SH-SY5Y (cell line): ENCODE measurements at regions not wholly inside any gene's neighbourhood (a gene's known extent, or its start where the extent isn't known, plus 50 kb on each side); places are given as distances from the start of the nearest gene placed in this dataset.
A peak's percentile ranks its signal among the peaks of the same experiment; 100 is the strongest.

Source experiments
- GATA2 ChIP-seq: IDR thresholded peaks from 2 replicates; pipeline ENCODE4 v1.6.1; 2011; ENCODE audit warnings: mild to moderate bottlenecking, low read depth, low read length
- GATA3 ChIP-seq: IDR thresholded peaks from 2 replicates; pipeline ENCODE4 v1.6.1; 2011; ENCODE audit warnings: low read depth, mild to moderate bottlenecking, low read length, moderate library complexity

- no peak for TF ChIP-seq GATA2
- no peak for TF ChIP-seq GATA3
Measured at GRCh38 chr1:221858818-221859611, 117.1 kb upstream of the DUSP10 start.

DNA sequence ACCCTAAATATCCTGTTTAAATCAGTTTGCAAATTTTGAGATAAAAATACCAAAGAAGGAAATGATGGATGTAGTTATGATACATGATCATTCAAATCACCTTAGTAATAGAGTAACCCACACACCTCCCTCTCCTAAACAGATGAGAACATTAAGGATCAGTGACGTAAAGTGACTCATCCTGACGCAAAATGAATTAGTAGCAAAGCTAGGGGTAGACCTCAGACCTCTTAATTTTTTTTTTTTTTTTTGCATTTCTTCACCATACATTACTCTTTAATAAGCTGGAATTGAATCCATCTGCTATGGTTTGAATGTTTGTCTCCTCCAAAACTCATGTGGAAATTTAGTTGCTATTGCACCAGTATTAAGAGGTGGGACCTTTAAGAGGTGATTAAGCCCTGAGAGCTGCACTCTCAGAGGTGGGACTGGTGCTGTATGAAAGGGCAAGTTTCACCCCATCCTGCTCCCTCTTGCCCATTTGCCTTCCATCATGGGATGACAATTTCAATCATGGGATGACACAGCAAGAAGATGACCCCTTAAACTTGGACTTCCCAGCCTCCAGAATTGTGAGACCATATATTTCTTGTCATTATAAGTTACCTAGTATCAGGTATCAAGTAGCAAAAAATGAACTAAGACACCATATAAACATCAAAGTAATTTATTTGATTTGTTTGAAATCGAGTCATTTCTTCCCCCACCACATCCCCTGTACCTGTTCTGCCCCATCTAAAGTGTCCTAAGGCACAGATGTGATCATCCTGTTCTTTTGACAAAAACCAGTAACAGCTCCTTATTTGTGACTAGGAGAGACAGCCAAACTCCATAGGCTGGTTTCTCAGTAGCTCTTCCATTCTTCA, 114.6 kb upstream of the DUSP10 start:
- TF ChIP-seq GATA3 (no peak), GATA2 (no peak)

GRCh38 chr1:221855156-221855555, 113.3 kb upstream of the DUSP10 start:
- no peak for TF ChIP-seq GATA2
- no peak for TF ChIP-seq GATA3

GRCh38 chr1:221851336-221851735, 109.4 kb upstream of the DUSP10 start:
- TF ChIP-seq GATA2, result no peak
- TF ChIP-seq GATA3, result no peak

- TF ChIP-seq GATA3, result 0 out of 2 replicates have a peak, but pooled peaks have one; percentile 24
- peak; percentile 38; the same call in 1 of the 2 replicates for TF ChIP-seq GATA2
Measured at GRCh38 chr1:221850470-221851187, 108.7 kb upstream of the DUSP10 start.

GRCh38 chr1:221849897-221850296, 108.0 kb upstream of the DUSP10 start:
- no peak for TF ChIP-seq GATA2
- TF ChIP-seq GATA3, result no peak

DNA sequence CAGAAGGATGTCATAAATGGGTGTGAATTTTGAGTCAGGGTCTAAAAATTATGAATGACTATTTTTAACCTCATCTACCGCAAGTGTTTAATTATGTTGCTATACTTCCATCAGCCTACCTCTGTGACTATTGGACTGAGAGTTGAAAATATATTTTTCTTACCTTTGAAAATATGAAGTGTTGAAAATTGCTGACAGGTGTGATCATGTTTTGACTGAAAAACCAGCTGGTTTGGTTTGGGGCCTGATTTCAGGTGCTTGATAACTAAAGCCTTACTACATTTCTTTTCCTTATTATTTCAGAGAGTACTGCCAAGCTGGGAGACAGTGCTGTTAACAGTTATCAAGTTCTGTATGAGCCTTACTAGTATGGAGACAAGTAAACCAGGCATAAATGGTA, 107.2 kb upstream of the DUSP10 start:
- TF ChIP-seq GATA2 (no peak), GATA3 (no peak)

GRCh38 chr1:221847676-221848075, 105.8 kb upstream of the DUSP10 start:
- TF ChIP-seq GATA3 (no peak), GATA2 (no peak)

DNA sequence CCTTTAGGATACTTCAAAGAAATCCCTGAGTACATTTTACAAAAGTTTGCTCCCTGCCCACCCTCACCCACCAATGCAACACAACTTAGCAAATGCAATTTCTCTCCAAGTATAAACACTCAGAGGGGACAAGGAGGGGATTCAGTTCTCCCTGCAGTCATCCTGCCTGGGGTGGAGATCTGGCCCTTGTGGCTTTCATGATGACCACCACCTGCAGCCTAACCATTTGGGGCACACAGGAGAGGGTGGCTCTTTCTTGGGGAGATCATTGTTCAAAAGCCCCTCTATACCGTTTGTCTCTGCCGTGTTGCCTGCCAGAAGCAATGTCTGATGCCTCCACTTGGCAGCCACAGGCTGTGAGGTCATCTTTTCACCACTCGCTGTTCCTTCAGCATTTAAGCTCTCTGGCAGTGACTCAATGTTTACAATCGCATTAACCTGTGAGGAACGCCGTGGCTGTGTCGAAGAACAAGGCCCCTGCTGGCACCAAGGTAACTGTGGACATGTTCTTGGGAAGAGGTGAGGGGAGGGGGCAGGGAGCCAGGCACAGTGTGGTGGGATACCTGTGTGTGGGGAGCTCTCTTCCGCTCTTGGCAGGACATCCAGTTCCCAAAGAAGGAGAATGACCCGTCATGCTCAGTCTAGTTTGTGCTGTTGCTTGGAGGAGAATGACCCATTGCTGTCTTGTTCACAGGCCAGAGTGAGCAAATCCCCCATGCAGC, 103.9 kb upstream of the DUSP10 start:
- no peak for TF ChIP-seq GATA2
- TF ChIP-seq GATA3, result no peak

GRCh38 chr1:221841983-221842335, 100.1 kb upstream of the DUSP10 start:
- TF ChIP-seq GATA3 (no peak), GATA2 (no peak)

DNA sequence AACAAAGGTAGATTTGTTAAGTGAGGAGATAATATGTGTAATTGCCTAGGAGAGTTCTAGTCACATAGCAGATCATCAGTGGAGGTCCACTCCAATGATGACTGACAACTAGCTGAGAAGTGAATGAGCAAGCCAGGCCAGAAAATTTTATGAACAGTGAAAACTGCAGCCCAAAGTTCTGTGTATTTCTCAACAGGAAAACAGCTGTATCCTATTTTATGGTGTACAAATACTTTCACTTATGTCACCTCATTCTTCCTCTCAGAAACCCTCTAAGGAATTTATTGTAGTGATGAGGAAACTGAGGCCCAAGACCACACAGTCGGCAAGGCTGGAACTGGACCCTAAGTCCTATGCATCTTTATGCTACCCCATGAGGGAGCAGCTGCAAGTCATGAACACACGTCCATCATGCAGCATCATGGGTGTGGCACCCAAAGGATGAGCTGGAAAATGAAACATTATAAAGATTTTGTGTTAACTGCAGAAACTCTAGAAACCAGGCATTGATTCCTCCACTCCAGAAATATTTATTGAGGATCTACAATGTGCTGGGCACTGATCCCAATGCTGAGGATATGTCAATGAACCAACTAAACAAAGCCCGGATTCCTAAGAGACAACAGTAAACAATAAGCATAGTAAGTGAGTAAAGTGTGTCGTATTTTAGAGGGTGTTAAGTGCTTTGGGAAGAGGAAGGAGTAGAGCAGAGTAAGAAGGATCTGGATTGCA, 99.5 kb upstream of the DUSP10 start:
- TF ChIP-seq GATA3 (no peak), GATA2 (no peak)

GRCh38 chr1:221840511-221841243, 98.8 kb upstream of the DUSP10 start:
- TF ChIP-seq GATA3 (no peak), GATA2 (no peak)

- TF ChIP-seq GATA2 (no peak), GATA3 (no peak)
Measured at GRCh38 chr1:221839782-221840395, 98.0 kb upstream of the DUSP10 start.

DNA sequence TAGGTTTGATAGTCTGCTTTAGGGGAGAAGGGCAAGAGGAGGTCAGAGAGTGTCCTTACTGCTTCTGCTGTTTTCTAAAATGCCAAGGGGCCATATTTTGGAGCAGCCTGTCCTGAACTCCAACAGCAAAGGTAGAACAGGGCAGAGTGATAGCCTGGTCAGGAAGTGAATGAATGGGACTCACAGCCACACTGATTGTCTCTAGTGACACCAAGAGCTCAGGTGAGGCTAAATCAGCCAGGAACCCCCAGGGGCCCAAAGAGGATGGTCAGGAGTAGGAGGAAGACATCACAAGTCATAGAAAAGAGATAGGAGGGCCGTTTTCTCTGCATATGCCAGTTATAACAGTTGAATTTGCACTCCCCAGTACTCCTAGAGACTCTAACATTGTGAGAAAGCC, 97.4 kb upstream of the DUSP10 start:
- TF ChIP-seq GATA2 (no peak), GATA3 (no peak)
